HEK293 (cell line): ENCODE measurements at regions not wholly inside any gene's neighbourhood (a gene's known extent, or its start where the extent isn't known, plus 50 kb on each side); places are given as distances from the start of the nearest gene placed in this dataset.

Experiments used
- CTCF ChIA-PET: fragments of 350-600 bp; formaldehyde crosslinking; extraction: SDS; loops from one replicate; lab custom pipeline; 2021; ENCODE audit warnings: antibody characterized with exemption; lab: Yijun Ruan, JAX
- POLR2A ChIA-PET: fragments of 300-600 bp; formaldehyde crosslinking; extraction: SDS; loops from one replicate; lab custom pipeline; 2020; ENCODE audit warnings: antibody characterized with exemption, inconsistent platforms; lab: Yijun Ruan, JAX
- H3K27ac ChIP-seq: fragments of 200-500 bp; sonication (Bioruptor generic); 2 replicates; pipeline ENCODE4 v1.5.1; 2014; ENCODE audit warnings: low read depth, low read length, control low read depth, inconsistent platforms; ENCODE audit errors: extremely low read depth
- H3K36me3 ChIP-seq, 2 experiments: fragments of 200-500 bp in 1 of 2; sonication (Bioruptor generic) in 1 of 2; 1 replicate in 1 of 2; 2 replicates in 1 of 2; pipeline ENCODE4 v1.5.1; 2014 to 2017; ENCODE audit warnings: inconsistent platforms in 2 of 2, low read length in 2 of 2; ENCODE audit not compliant: control insufficient read depth in 2 of 2, insufficient read depth in 1 of 2
- H3K4me1 ChIP-seq: fragments of 200-500 bp; sonication (Bioruptor generic); 2 replicates; pipeline ENCODE4 v1.5.1; 2014; ENCODE audit warnings: mild to moderate bottlenecking, low read length, inconsistent platforms; ENCODE audit not compliant: control insufficient read depth, insufficient read depth
- H3K4me3 ChIP-seq: 2 replicates; pipeline ENCODE4 v1.5.1; 2011; ENCODE audit warnings: low read depth, mild to moderate bottlenecking, control low read depth, low read length, moderate library complexity
- H3K9me3 ChIP-seq: fragments of 200-500 bp; sonication (Bioruptor generic); 2 replicates; pipeline ENCODE4 v1.5.1; 2014; ENCODE audit warnings: low read depth, low read length, inconsistent platforms; ENCODE audit not compliant: control insufficient read depth, insufficient read depth
- KLF16 ChIP-seq: fragments of 450-650 bp; formaldehyde crosslinking; IDR thresholded peaks from 2 replicates; pipeline ENCODE4 v1.5.1; 2017; ENCODE audit warnings: missing biosample characterization, missing genetic modification characterization
- MYNN ChIP-seq: fragments of 450-650 bp; formaldehyde crosslinking; IDR thresholded peaks from 2 replicates; pipeline ENCODE4 v1.5.1; 2016; ENCODE audit warnings: missing biosample characterization, missing genetic modification characterization, borderline replicate concordance
- OVOL3 ChIP-seq: fragments of 450-650 bp; formaldehyde crosslinking; IDR thresholded peaks from 2 replicates; pipeline ENCODE4 v1.5.1; 2016; ENCODE audit warnings: missing biosample characterization, missing genetic modification characterization
- ZFP3 ChIP-seq: fragments of 450-650 bp; formaldehyde crosslinking; IDR thresholded peaks from 2 replicates; pipeline ENCODE4 v1.5.1; 2016; ENCODE audit warnings: low read depth, missing biosample characterization, missing genetic modification characterization
- ZIC2 ChIP-seq: fragments of 450-650 bp; formaldehyde crosslinking; IDR thresholded peaks from 2 replicates; pipeline ENCODE4 v1.5.1; 2016; ENCODE audit warnings: missing biosample characterization, missing genetic modification characterization
- ZNF133 ChIP-seq: fragments of 450-650 bp; formaldehyde crosslinking; IDR thresholded peaks from 2 replicates; pipeline ENCODE4 v1.5.1; 2016; ENCODE audit warnings: missing biosample characterization, missing genetic modification characterization
- ZNF175 ChIP-seq: fragments of 450-650 bp; formaldehyde crosslinking; IDR thresholded peaks from 2 replicates; pipeline ENCODE4 v1.5.1; 2016; ENCODE audit warnings: missing biosample characterization, missing genetic modification characterization
- ZNF18 ChIP-seq: fragments of 450-650 bp; formaldehyde crosslinking; IDR thresholded peaks from 2 replicates; pipeline ENCODE4 v1.5.1; 2016; ENCODE audit warnings: missing biosample characterization, missing genetic modification characterization
- ZNF2 ChIP-seq: fragments of 450-650 bp; formaldehyde crosslinking; IDR thresholded peaks from 2 replicates; pipeline ENCODE4 v1.5.1; 2016; ENCODE audit warnings: missing biosample characterization, missing genetic modification characterization
- ZNF302 ChIP-seq: fragments of 450-650 bp; formaldehyde crosslinking; IDR thresholded peaks from 2 replicates; pipeline ENCODE4 v1.5.1; 2016; ENCODE audit warnings: missing biosample characterization, missing genetic modification characterization, low read depth
- ZNF391 ChIP-seq: fragments of 450-650 bp; formaldehyde crosslinking; IDR thresholded peaks from 2 replicates; pipeline ENCODE4 v1.5.1; 2016; ENCODE audit warnings: low read depth, missing biosample characterization, missing genetic modification characterization, borderline replicate concordance
- ZNF426 ChIP-seq: fragments of 450-650 bp; formaldehyde crosslinking; IDR thresholded peaks from 2 replicates; pipeline ENCODE4 v1.5.1; 2017; ENCODE audit warnings: missing biosample characterization, missing genetic modification characterization, mild to moderate bottlenecking, inconsistent platforms, moderate library complexity
- ZNF600 ChIP-seq: fragments of 450-650 bp; formaldehyde crosslinking; IDR thresholded peaks from 2 replicates; pipeline ENCODE4 v1.5.1; 2016; ENCODE audit warnings: missing biosample characterization, missing genetic modification characterization
- ZNF76 ChIP-seq: fragments of 450-650 bp; formaldehyde crosslinking; IDR thresholded peaks from 2 replicates; pipeline ENCODE4; 2016; ENCODE audit warnings: low read depth, missing biosample characterization, missing genetic modification characterization, borderline replicate concordance
- TF ChIP-seq, protein P1 (sequence below): fragments of 450-650 bp; formaldehyde crosslinking; IDR thresholded peaks from 2 replicates; pipeline ENCODE4 v1.5.1; 2016; ENCODE audit warnings: missing biosample characterization, missing genetic modification characterization, borderline replicate concordance
- TF ChIP-seq, protein P2 (sequence below): fragments of 450-650 bp; formaldehyde crosslinking; IDR thresholded peaks from 2 replicates; pipeline ENCODE4 v1.5.1; 2016; ENCODE audit warnings: missing biosample characterization, missing genetic modification characterization

DNA sequence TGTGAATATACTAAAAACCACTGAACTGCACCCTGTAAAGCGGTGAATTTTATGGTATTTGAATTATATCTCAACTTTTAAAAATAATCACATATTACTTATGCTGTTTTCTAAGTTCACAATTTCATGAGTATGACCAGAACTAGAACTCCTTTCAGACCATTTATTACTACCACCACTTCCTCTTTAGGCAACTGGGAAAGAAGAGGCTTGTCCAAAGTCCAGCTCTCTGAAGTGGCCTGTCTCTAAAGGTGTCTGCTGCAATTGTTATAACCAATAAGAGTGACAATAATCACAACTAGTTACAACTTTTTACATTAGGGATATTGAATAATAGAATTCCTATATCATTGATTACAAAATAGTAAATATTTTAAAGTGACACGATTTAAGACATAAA lies 267.9 kb upstream of the PIK3C3 start:
- H3K27ac ChIP-seq, result no peak overlapping the region
- no peak overlapping the region for H3K4me3 ChIP-seq
- TF ChIP-seq OVOL3 (tag by site-specific recombination) (no peak), KLF16 (tag by site-specific recombination) (no peak), ZNF302 (tag by site-specific recombination) (no peak), ZFP3 (tag by site-specific recombination) (no peak), ZNF18 (no peak), ZNF76 (tag by site-specific recombination) (no peak)
- TF ChIP-seq, protein P1, sequence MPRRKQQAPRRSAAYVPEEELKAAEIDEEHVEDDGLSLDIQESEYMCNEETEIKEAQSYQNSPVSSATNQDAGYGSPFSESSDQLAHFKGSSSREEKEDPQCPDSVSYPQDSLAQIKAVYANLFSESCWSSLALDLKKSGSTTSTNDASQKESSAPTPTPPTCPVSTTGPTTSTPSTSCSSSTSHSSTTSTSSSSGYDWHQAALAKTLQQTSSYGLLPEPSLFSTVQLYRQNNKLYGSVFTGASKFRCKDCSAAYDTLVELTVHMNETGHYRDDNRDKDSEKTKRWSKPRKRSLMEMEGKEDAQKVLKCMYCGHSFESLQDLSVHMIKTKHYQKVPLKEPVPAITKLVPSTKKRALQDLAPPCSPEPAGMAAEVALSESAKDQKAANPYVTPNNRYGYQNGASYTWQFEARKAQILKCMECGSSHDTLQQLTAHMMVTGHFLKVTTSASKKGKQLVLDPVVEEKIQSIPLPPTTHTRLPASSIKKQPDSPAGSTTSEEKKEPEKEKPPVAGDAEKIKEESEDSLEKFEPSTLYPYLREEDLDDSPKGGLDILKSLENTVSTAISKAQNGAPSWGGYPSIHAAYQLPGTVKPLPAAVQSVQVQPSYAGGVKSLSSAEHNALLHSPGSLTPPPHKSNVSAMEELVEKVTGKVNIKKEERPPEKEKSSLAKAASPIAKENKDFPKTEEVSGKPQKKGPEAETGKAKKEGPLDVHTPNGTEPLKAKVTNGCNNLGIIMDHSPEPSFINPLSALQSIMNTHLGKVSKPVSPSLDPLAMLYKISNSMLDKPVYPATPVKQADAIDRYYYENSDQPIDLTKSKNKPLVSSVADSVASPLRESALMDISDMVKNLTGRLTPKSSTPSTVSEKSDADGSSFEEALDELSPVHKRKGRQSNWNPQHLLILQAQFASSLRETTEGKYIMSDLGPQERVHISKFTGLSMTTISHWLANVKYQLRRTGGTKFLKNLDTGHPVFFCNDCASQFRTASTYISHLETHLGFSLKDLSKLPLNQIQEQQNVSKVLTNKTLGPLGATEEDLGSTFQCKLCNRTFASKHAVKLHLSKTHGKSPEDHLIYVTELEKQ (tag by site-specific recombination), result no peak
- no peaks in the 10 kb centered on the region for H3K4me1 ChIP-seq
- POLR2A ChIA-PET, result no interaction called here
- H3K36me3 ChIP-seq, result no peaks in the 10 kb centered on the region
- CTCF ChIA-PET, result no interaction called here
- H3K9me3 ChIP-seq, result no peaks in the 10 kb centered on the region

GRCh38 chr18:41681138-41681880 lies 273.7 kb upstream of the PIK3C3 start:
- TF ChIP-seq ZNF426 (tag by site-specific recombination), result no peak
- TF ChIP-seq ZNF18, result no peak
- no peak for TF ChIP-seq ZNF2 (tag by site-specific recombination)
- TF ChIP-seq ZNF391, result no peak
- TF ChIP-seq ZIC2 (tag by site-specific recombination), result no peak
- no peak for TF ChIP-seq ZNF133 (tag by site-specific recombination)
- TF ChIP-seq, protein P2, sequence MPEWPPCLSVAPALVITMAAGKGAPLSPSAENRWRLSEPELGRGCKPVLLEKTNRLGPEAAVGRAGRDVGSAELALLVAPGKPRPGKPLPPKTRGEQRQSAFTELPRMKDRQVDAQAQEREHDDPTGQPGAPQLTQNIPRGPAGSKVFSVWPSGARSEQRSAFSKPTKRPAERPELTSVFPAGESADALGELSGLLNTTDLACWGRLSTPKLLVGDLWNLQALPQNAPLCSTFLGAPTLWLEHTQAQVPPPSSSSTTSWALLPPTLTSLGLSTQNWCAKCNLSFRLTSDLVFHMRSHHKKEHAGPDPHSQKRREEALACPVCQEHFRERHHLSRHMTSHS (tag by site-specific recombination), result no peak
- TF ChIP-seq ZNF600, result no peak
- no peak for TF ChIP-seq MYNN (tag by site-specific recombination)
- TF ChIP-seq ZNF175 (tag by site-specific recombination), result no peak
- Histone ChIP-seq H3K27ac (no peak overlapping the region), H3K4me1 (no peaks in the 10 kb centered on the region), H3K4me3 (no peak overlapping the region), H3K9me3 (no peaks in the 10 kb centered on the region), H3K36me3 (no peaks in the 10 kb centered on the region)
- POLR2A ChIA-PET, result interaction anchor here (0.7 kb wide), 3 partner anchors 10 to 1886 kb away, joined by 3 to 4 read pairs (median 3); no protein-coding TSS in a partner anchor
- CTCF ChIA-PET, result interaction anchor here (1.2 kb wide), 1 partner anchor 10 kb away, joined by 4 read pairs; no protein-coding TSS in a partner anchor
